ENCODE measurements at regions not wholly inside any gene's neighbourhood (a gene's known extent, or its start where the extent isn't known, plus 50 kb on each side); places are given as distances from the start of the nearest gene placed in this dataset.
"Not testable (repeated sequence)": the region's sequence is repeated elsewhere in the genome, so short reads cannot be mapped to it uniquely, and the experiment has no call there.

- H2AFZ ChIP-seq (ENCODE audit: low read depth, low read length); H3K9me3 ChIP-seq (ENCODE audit: low read length); H3K36me3 ChIP-seq (ENCODE audit: insufficient read depth, low read length); H3K4me1 ChIP-seq (ENCODE audit: insufficient read depth, low read length); H3K4me3 ChIP-seq (ENCODE audit: low read length); H3K27me3 ChIP-seq (ENCODE audit: insufficient read depth, low read length): not testable (repeated sequence)
Observed at GRCh38 chr9:42442680-42443079, 259.2 kb downstream of the SPATA31A6 start.

- H3K4me3 ChIP-seq (ENCODE audit: low read length); H3K9me3 ChIP-seq (ENCODE audit: low read length); H3K4me1 ChIP-seq (ENCODE audit: insufficient read depth, low read length); H2AFZ ChIP-seq (ENCODE audit: low read depth, low read length); H3K36me3 ChIP-seq (ENCODE audit: insufficient read depth, low read length); H3K27me3 ChIP-seq (ENCODE audit: insufficient read depth, low read length): not testable (repeated sequence)
Observed at GRCh38 chr9:42443414-42443813, 260.0 kb downstream of the SPATA31A6 start.

GRCh38 chr9:42461436-42461835, 278.0 kb downstream of the SPATA31A6 start:
- not testable (repeated sequence) for H3K4me3 ChIP-seq (ENCODE audit: low read length); H2AFZ ChIP-seq (ENCODE audit: low read depth, low read length); H3K27me3 ChIP-seq (ENCODE audit: insufficient read depth, low read length); H3K9me3 ChIP-seq (ENCODE audit: low read length); H3K36me3 ChIP-seq (ENCODE audit: insufficient read depth, low read length); H3K4me1 ChIP-seq (ENCODE audit: insufficient read depth, low read length)

GRCh38 chr9:42461863-42462262, 278.4 kb downstream of the SPATA31A6 start:
- H3K36me3 ChIP-seq (ENCODE audit: insufficient read depth, low read length); H2AFZ ChIP-seq (ENCODE audit: low read depth, low read length); H3K4me1 ChIP-seq (ENCODE audit: insufficient read depth, low read length); H3K27me3 ChIP-seq (ENCODE audit: insufficient read depth, low read length); H3K9me3 ChIP-seq (ENCODE audit: low read length); H3K4me3 ChIP-seq (ENCODE audit: low read length): not testable (repeated sequence)

GRCh38 chr9:42463981-42464380, 280.5 kb downstream of the SPATA31A6 start:
- not testable (repeated sequence) for H3K9me3 ChIP-seq (ENCODE audit: low read length); H3K27me3 ChIP-seq (ENCODE audit: insufficient read depth, low read length); H2AFZ ChIP-seq (ENCODE audit: low read depth, low read length); H3K4me3 ChIP-seq (ENCODE audit: low read length); H3K4me1 ChIP-seq (ENCODE audit: insufficient read depth, low read length); H3K36me3 ChIP-seq (ENCODE audit: insufficient read depth, low read length)

- not testable (repeated sequence) for H2AFZ ChIP-seq (ENCODE audit: low read depth, low read length); H3K36me3 ChIP-seq (ENCODE audit: insufficient read depth, low read length); H3K4me1 ChIP-seq (ENCODE audit: insufficient read depth, low read length); H3K9me3 ChIP-seq (ENCODE audit: low read length); H3K4me3 ChIP-seq (ENCODE audit: low read length); H3K27me3 ChIP-seq (ENCODE audit: insufficient read depth, low read length)
Observed at GRCh38 chr9:42470577-42470976, 287.1 kb downstream of the SPATA31A6 start.

- not testable (repeated sequence) for H3K27me3 ChIP-seq (ENCODE audit: insufficient read depth, low read length); H3K4me3 ChIP-seq (ENCODE audit: low read length); H3K36me3 ChIP-seq (ENCODE audit: insufficient read depth, low read length)
Observed at GRCh38 chr9:42490989-42491388, 307.5 kb downstream of the SPATA31A6 start.

GRCh38 chr9:42502620-42503264, 319.3 kb downstream of the SPATA31A6 start:
- H3K36me3 ChIP-seq (ENCODE audit: insufficient read depth, low read length); H3K4me3 ChIP-seq (ENCODE audit: low read length); H3K27me3 ChIP-seq (ENCODE audit: insufficient read depth, low read length); H2AFZ ChIP-seq (ENCODE audit: low read depth, low read length); H3K9me3 ChIP-seq (ENCODE audit: low read length); H3K4me1 ChIP-seq (ENCODE audit: insufficient read depth, low read length): not testable (repeated sequence)

More at GRCh38 chr9:42490989-42491388, 307.5 kb downstream of the SPATA31A6 start:
- not testable (repeated sequence) for H2AFZ ChIP-seq (ENCODE audit: low read depth, low read length); H3K9me3 ChIP-seq (ENCODE audit: low read length); H3K4me1 ChIP-seq (ENCODE audit: insufficient read depth, low read length)

- not testable (repeated sequence) for H3K27me3 ChIP-seq (ENCODE audit: insufficient read depth, low read length); H3K36me3 ChIP-seq (ENCODE audit: insufficient read depth, low read length); H3K4me3 ChIP-seq (ENCODE audit: low read length); H2AFZ ChIP-seq (ENCODE audit: low read depth, low read length); H3K9me3 ChIP-seq (ENCODE audit: low read length); H3K4me1 ChIP-seq (ENCODE audit: insufficient read depth, low read length)
Observed at GRCh38 chr9:42508111-42508510, 324.7 kb downstream of the SPATA31A6 start.

- H3K4me1 ChIP-seq (ENCODE audit: insufficient read depth, low read length); H3K9me3 ChIP-seq (ENCODE audit: low read length); H2AFZ ChIP-seq (ENCODE audit: low read depth, low read length): not testable (repeated sequence)
Observed at GRCh38 chr9:42513535-42513934, 330.1 kb downstream of the SPATA31A6 start.

GRCh38 chr9:42534325-42534983, 351.0 kb downstream of the SPATA31A6 start:
- not testable (repeated sequence) for H3K36me3 ChIP-seq (ENCODE audit: insufficient read depth, low read length); H3K9me3 ChIP-seq (ENCODE audit: low read length); H3K27me3 ChIP-seq (ENCODE audit: insufficient read depth, low read length); H2AFZ ChIP-seq (ENCODE audit: low read depth, low read length); H3K4me1 ChIP-seq (ENCODE audit: insufficient read depth, low read length); H3K4me3 ChIP-seq (ENCODE audit: low read length)

More at GRCh38 chr9:42513535-42513934, 330.1 kb downstream of the SPATA31A6 start:
- H3K27me3 ChIP-seq (ENCODE audit: insufficient read depth, low read length); H3K4me3 ChIP-seq (ENCODE audit: low read length); H3K36me3 ChIP-seq (ENCODE audit: insufficient read depth, low read length): not testable (repeated sequence)

GRCh38 chr9:42534984-42535325, 351.5 kb downstream of the SPATA31A6 start:
- H3K9me3 ChIP-seq (ENCODE audit: low read length); H3K27me3 ChIP-seq (ENCODE audit: insufficient read depth, low read length); H2AFZ ChIP-seq (ENCODE audit: low read depth, low read length); H3K4me1 ChIP-seq (ENCODE audit: insufficient read depth, low read length); H3K36me3 ChIP-seq (ENCODE audit: insufficient read depth, low read length); H3K4me3 ChIP-seq (ENCODE audit: low read length): not testable (repeated sequence)

- not testable (repeated sequence) for H3K27me3 ChIP-seq (ENCODE audit: insufficient read depth, low read length); H3K4me3 ChIP-seq (ENCODE audit: low read length); H2AFZ ChIP-seq (ENCODE audit: low read depth, low read length); H3K36me3 ChIP-seq (ENCODE audit: insufficient read depth, low read length); H3K4me1 ChIP-seq (ENCODE audit: insufficient read depth, low read length); H3K9me3 ChIP-seq (ENCODE audit: low read length)
Observed at GRCh38 chr9:42550789-42551357, 367.4 kb downstream of the SPATA31A6 start.

GRCh38 chr9:42568530-42568929, 385.1 kb downstream of the SPATA31A6 start:
- H3K27me3 ChIP-seq (ENCODE audit: insufficient read depth, low read length); H3K4me3 ChIP-seq (ENCODE audit: low read length); H2AFZ ChIP-seq (ENCODE audit: low read depth, low read length); H3K36me3 ChIP-seq (ENCODE audit: insufficient read depth, low read length); H3K9me3 ChIP-seq (ENCODE audit: low read length); H3K4me1 ChIP-seq (ENCODE audit: insufficient read depth, low read length): not testable (repeated sequence)

Measured in neuron (in vitro differentiated cells).